Activated CD8-positive, alpha-beta T cell treated with anti-CD3 and anti-CD28 coated beads for 36 hours (primary cell): ENCODE measurements at regions not wholly inside any gene's neighbourhood (a gene's known extent, or its start where the extent isn't known, plus 50 kb on each side); places are given as distances from the start of the nearest gene placed in this dataset.

ENCODE experiments used
- ATAC-seq: fragments of 200-7000 bp; cut with Tn5 transposase; one replicate; pipeline ENCODE4 v1.10.0; 2021; ENCODE audit warnings: mild to moderate bottlenecking, moderate library complexity
- CTCF ChIA-PET: fragments of 350-600 bp; sonication (Branson Sonifier 250); formaldehyde crosslinking; loops from one replicate; lab custom pipeline; 2021; ENCODE audit warnings: antibody characterized with exemption; lab: Charles Lee
- POLR2A ChIA-PET: fragments of 350-600 bp; sonication (Branson Sonifier 250); formaldehyde crosslinking; loops from one replicate; lab custom pipeline; 2021; ENCODE audit warnings: antibody characterized with exemption; lab: Charles Lee
- DNase-seq: peaks from one replicate; pipeline ENCODE4 v3.0.0-alpha.2; 2020
- H3K27ac Mint-ChIP-seq: one replicate; pipeline ENCODE4 v1.8.0; 2021; ENCODE audit warnings: mild to moderate bottlenecking, mixed read lengths
- H3K27me3 Mint-ChIP-seq: one replicate; pipeline ENCODE4 v1.8.0; 2021; ENCODE audit warnings: mixed read lengths
- H3K36me3 Mint-ChIP-seq: one replicate; pipeline ENCODE4 v1.8.0; 2021; ENCODE audit warnings: low read depth, mixed read lengths
- H3K4me1 Mint-ChIP-seq: one replicate; pipeline ENCODE4 v1.8.0; 2021; ENCODE audit warnings: low read depth, mixed read lengths
- H3K4me3 Mint-ChIP-seq: one replicate; pipeline ENCODE4 v1.8.0; 2021; ENCODE audit warnings: mild to moderate bottlenecking, moderate library complexity, mixed read lengths
- H3K9me3 Mint-ChIP-seq: one replicate; pipeline ENCODE4 v1.8.0; 2021; ENCODE audit warnings: mixed read lengths
- CTCF ChIP-seq: fragments of 200-600 bp; IDR thresholded peaks from one replicate; pipeline ENCODE4 v1.8.0; 2022; ENCODE audit warnings: antibody characterized with exemption, mild to moderate bottlenecking
- intact Hi-C: fragments of 100-400 bp; cut with micrococcal nuclease; formaldehyde crosslinking; loops from one replicate; pipeline ENCODE4 v1.10.0; 2022

DNA sequence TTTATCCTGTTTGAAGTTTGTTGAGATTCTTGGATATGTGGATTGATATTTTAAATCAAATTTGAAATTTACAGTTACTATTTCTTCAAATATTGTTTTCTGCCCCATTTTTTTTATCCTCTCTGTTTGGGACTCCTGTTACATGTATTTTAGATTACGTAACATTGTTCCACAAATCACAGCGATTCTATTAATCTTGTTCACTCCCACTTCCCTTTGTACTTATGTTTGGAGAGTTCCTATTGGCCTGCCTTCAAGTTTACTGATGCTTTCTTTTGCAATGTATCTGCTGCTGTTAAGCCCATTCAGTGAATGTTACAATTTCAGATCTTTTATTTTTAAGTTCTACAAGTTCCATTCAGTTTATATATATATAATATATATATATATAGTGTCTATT lies 288.3 kb upstream of the TNRC6C start:
- no peak for ATAC-seq
- H3K9me3 Mint-ChIP-seq: peaks cover 23% of the 10 kb centered on the region
- H3K27ac Mint-ChIP-seq: no peak overlapping the region
- no peaks in the 10 kb centered on the region for H3K27me3 Mint-ChIP-seq
- H3K4me3 Mint-ChIP-seq: no peak overlapping the region
- intact Hi-C loops: no loop called here
- H3K36me3 Mint-ChIP-seq: peaks cover 18% of the 10 kb centered on the region
- ChIA-PET POLR2A (no interaction called here), CTCF (interaction anchor here (1.7 kb wide), 1 partner anchor 127 kb away, joined by 4 read pairs; no protein-coding TSS in a partner anchor)
- H3K4me1 Mint-ChIP-seq: peaks cover 47% of the 10 kb centered on the region
- TF ChIP-seq CTCF: no peak
- no peak for DNase-seq

GRCh38 chr17:77674358-77674757 lies 284.1 kb upstream of the TNRC6C start:
- DNase-seq (no peak), ATAC-seq (no peak)
- H3K27ac Mint-ChIP-seq: no peak overlapping the region
- no peak for TF ChIP-seq CTCF
- intact Hi-C loops: no loop called here
- peaks cover 15% of the 10 kb centered on the region for H3K4me1 Mint-ChIP-seq
- no peaks in the 10 kb centered on the region for H3K36me3 Mint-ChIP-seq
- no peaks in the 10 kb centered on the region for H3K27me3 Mint-ChIP-seq
- peaks cover 4% of the 10 kb centered on the region for H3K9me3 Mint-ChIP-seq
- CTCF ChIA-PET: no interaction called here
- POLR2A ChIA-PET: no interaction called here
- H3K4me3 Mint-ChIP-seq: no peak overlapping the region

DNA sequence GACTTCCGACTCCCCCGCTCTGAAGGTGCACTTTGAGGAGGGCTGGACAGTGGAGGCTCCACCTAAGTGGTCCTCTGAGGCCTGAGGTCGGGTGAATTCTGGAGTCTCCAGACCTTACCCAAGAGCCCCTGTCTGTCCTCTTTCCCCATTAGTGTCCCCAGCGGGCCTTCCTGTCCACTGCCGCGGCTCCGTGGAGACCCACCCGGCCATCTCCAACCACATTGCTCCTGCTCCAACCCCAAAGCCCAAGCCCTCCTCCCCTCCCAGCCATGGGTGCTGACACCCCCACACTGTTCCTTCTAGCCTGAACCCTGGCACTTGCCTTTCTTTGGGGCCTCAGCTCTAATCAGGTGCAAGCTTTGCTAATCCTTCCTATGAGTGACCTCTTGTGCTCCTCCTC lies 283.1 kb upstream of the TNRC6C start:
- ChIA-PET POLR2A (no interaction called here), CTCF (no interaction called here)
- ATAC-seq (no peak), DNase-seq (no peak)
- no peak for TF ChIP-seq CTCF
- Mint-ChIP-seq H3K27me3 (no peaks in the 10 kb centered on the region), H3K36me3 (no peaks in the 10 kb centered on the region), H3K27ac (no peak overlapping the region), H3K9me3 (no peaks in the 10 kb centered on the region), H3K4me3 (no peak overlapping the region), H3K4me1 (peaks cover 10% of the 10 kb centered on the region)
- intact Hi-C loops: no loop called here

GRCh38 chr17:77675816-77676215 lies 282.7 kb upstream of the TNRC6C start:
- Mint-ChIP-seq H3K4me3 (no peak overlapping the region), H3K4me1 (peaks cover 9% of the 10 kb centered on the region), H3K27me3 (no peaks in the 10 kb centered on the region), H3K27ac (no peak overlapping the region), H3K36me3 (no peaks in the 10 kb centered on the region), H3K9me3 (no peaks in the 10 kb centered on the region)
- ChIA-PET POLR2A (no interaction called here), CTCF (no interaction called here)
- TF ChIP-seq CTCF: no peak
- no peak for ATAC-seq
- DNase-seq: no peak
- intact Hi-C loops: no loop called here

DNA sequence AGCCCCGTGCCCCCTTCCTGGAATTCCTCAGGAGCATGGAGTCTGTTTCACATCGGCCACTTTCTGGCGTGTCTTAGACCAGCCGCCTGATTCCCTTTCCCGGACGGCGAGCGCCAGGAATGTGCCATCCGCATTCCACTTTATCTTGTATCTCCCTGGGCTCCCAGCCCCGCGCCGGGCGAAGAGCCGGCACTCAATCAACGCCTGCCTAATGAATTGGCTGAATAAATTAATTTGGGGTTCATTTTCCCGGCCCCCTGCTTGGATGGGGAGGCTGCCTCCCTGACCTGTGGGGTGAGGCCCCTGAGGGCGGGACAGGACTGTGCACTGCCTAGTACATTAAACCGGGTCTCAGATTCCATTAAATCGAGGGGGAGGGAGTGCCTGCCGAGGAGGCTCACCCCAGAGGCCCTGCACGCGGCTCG lies 282.3 kb upstream of the TNRC6C start:
- H3K4me3 Mint-ChIP-seq: no peak overlapping the region
- no peak for ATAC-seq
- CTCF ChIA-PET: no interaction called here
- H3K27me3 Mint-ChIP-seq: no peaks in the 10 kb centered on the region
- H3K27ac Mint-ChIP-seq: no peak overlapping the region
- no peaks in the 10 kb centered on the region for H3K9me3 Mint-ChIP-seq
- no peak for DNase-seq
- H3K36me3 Mint-ChIP-seq: no peaks in the 10 kb centered on the region
- POLR2A ChIA-PET: no interaction called here
- no peak for TF ChIP-seq CTCF
- intact Hi-C loops: no loop called here
- peaks cover 7% of the 10 kb centered on the region for H3K4me1 Mint-ChIP-seq
